Astrocyte of the cerebellum (primary cell): ENCODE measurements at regions not wholly inside any gene's neighbourhood (a gene's known extent, or its start where the extent isn't known, plus 50 kb on each side); places are given as distances from the start of the nearest gene placed in this dataset.

Experiments
- DNase-seq: peaks from one replicate; pipeline ENCODE4 v3.0.0-alpha.2; 2011; ENCODE audit warnings: low read depth
- H3K4me3 ChIP-seq: 2 replicates; pipeline ENCODE4 v1.5.1; 2011; ENCODE audit warnings: mild to moderate bottlenecking, low read depth, low read length, moderate library complexity
- CTCF ChIP-seq: IDR thresholded peaks from 2 replicates; pipeline ENCODE4 v1.5.1; 2012; ENCODE audit warnings: low read length, low read depth, moderate library complexity, mild to moderate bottlenecking; ENCODE audit errors: missing control alignments
- in situ Hi-C: cut with HindIII; loops from 2 replicates; pipeline ENCODE4 v1.10.0; 2017; ENCODE audit warnings: low sequenced_read_pairs

- no peak overlapping the region for H3K4me3 ChIP-seq
- DNase-seq, result no peak
- TF ChIP-seq CTCF, result no peak
- in situ Hi-C loops, result no loop called here
Measured at GRCh38 chr7:41346878-41347277, 356.0 kb downstream of the INHBA start.

DNA sequence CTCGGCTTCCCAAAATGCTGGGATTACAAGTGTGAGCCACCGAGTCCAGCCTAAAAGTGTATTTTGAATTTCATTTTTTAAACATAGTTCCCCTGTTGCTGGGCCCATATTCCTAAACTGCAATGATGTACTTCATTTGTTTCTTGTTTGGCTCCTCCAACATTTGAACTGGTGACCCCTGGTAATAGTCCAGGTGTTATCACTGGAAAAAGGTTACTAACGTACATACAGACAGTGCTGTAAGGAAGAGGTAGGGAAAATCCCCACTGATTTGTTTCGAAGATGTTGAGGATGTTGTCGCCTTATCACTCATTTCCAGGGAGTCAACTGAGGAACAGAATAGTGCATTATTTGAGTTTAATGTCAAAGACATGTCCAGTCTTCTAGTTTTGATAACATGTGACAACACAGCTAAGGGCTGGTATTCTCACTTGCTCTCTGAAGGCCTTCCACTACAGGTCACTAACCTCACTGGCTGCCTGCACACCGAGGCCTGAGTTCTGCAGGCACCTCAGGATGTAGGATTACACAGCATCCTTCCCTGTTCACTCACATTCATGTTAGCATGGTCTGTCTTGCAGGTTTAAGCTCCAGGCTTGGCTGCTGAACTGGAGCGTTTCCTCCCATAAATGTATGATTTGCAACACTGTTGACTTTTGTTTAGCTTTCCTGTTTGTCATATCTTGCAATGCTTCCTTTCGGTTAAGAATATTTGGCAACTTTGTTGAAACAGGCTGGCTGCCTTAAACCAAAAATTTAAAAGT is 362.8 kb downstream of the INHBA start:
- no peak overlapping the region for H3K4me3 ChIP-seq
- in situ Hi-C loops, result no loop called here
- no peak for DNase-seq
- no peak for TF ChIP-seq CTCF

GRCh38 chr7:41336981-41337380 is 365.9 kb downstream of the INHBA start:
- in situ Hi-C loops, result no loop called here
- no peak for DNase-seq
- no peak overlapping the region for H3K4me3 ChIP-seq
- TF ChIP-seq CTCF, result no peak

GRCh38 chr7:41336455-41336952 is 366.4 kb downstream of the INHBA start:
- in situ Hi-C loops, result no loop called here
- H3K4me3 ChIP-seq, result no peak overlapping the region
- DNase-seq, result no peak
- no peak for TF ChIP-seq CTCF

DNA sequence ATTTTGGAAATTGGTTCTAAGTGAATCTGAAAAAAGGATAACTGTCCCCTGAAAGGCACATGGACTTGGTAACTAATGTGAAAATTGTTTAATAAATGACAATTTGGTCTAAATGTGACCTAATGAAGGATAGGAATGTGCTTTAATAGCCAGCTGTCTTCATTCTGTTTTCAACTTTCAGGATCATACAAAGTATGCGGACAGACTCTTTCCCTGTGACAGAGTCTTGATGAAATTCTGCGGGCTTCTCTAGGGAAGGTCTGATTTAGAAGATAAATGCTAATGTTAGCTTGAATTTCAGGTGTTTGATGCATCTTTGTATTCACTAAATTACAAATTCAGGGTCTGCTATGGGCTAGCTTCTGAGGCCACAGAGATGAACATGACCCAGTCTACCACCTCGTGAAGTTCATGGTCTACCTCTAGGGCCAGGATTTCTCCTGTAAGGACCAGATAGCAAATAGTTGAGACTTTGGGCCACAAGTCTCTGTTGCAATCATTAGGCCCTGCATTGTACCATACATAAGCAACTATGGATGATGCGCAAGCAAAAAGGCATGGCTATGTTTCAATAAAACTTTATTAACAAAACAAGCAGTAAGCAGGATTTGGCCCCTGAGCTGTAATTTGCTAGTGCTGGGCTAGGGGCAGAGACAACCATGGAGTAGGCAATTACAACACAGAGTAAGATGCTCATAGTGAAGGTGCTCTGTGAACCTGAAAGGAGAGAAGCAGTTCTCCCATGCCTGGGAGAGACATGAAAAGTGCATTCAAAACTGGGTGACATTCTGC is 368.6 kb downstream of the INHBA start:
- H3K4me3 ChIP-seq, result no peak overlapping the region
- in situ Hi-C loops, result no loop called here
- no peak for TF ChIP-seq CTCF
- DNase-seq, result no peak

- in situ Hi-C loops, result no loop called here
- DNase-seq, result peak; percentile 75
- TF ChIP-seq CTCF, result no peak
- no peak overlapping the region for H3K4me3 ChIP-seq
Measured at GRCh38 chr7:41333511-41333910, 369.4 kb downstream of the INHBA start.
